WTC11 (cell line): ENCODE measurements at regions not wholly inside any gene's neighbourhood (a gene's known extent, or its start where the extent isn't known, plus 50 kb on each side); places are given as distances from the start of the nearest gene placed in this dataset.
"Not testable (repeated sequence)": the region's sequence is repeated elsewhere in the genome, so short reads cannot be mapped to it uniquely, and the experiment has no call there.

Experiments
- ATAC-seq: fragments of 200-7000 bp; cut with Tn5 transposase; 2 replicates; pipeline ENCODE4 v1.10.0; 2021; ENCODE audit warnings: mild to moderate bottlenecking, moderate library complexity
- CTCF ChIA-PET: fragments of 300-600 bp; sonication (Branson Sonifier 250); formaldehyde crosslinking; loops from one replicate; lab custom pipeline; 2021; ENCODE audit warnings: antibody characterized with exemption; lab: Charles Lee
- POLR2A ChIA-PET: fragments of 350-600 bp; sonication (Branson Sonifier 250); formaldehyde crosslinking; loops from one replicate; lab custom pipeline; 2021; ENCODE audit warnings: antibody characterized with exemption; lab: Charles Lee
- DNase-seq: peaks from one replicate; pipeline ENCODE4 v3.0.0; 2021; ENCODE audit warnings: low spot score
- H3K27ac Mint-ChIP-seq: 2 replicates; pipeline ENCODE4 v1.8.0; 2021; ENCODE audit warnings: mixed read lengths
- H3K27me3 Mint-ChIP-seq: 2 replicates; pipeline ENCODE4 v1.8.0; 2021; ENCODE audit warnings: low read depth, mild to moderate bottlenecking, moderate library complexity, mixed read lengths
- H3K36me3 Mint-ChIP-seq: 2 replicates; pipeline ENCODE4 v1.8.0; 2021; ENCODE audit warnings: mixed read lengths
- H3K4me1 Mint-ChIP-seq: 2 replicates; pipeline ENCODE4 v1.8.0; 2022; ENCODE audit warnings: mixed read lengths
- H3K4me3 Mint-ChIP-seq: 2 replicates; pipeline ENCODE4 v1.8.0; 2021; ENCODE audit warnings: mild to moderate bottlenecking, moderate library complexity, mixed read lengths
- H3K9me3 Mint-ChIP-seq: 2 replicates; pipeline ENCODE4 v1.8.0; 2021; ENCODE audit warnings: mixed read lengths
- ATF2 ChIP-seq: sonication (generic); formaldehyde crosslinking; IDR thresholded peaks from 2 replicates; pipeline ENCODE4 v1.8.1; 2022; ENCODE audit warnings: low read depth, missing genetic modification reagents, borderline replicate concordance
- CREM ChIP-seq: sonication (generic); formaldehyde crosslinking; IDR thresholded peaks from 2 replicates; pipeline ENCODE4 v1.8.1; 2022; ENCODE audit warnings: mild to moderate bottlenecking, missing genetic modification reagents, moderate library complexity
- ETV6 ChIP-seq: sonication (generic); formaldehyde crosslinking; IDR thresholded peaks from 2 replicates; pipeline ENCODE4 v1.8.1; 2022; ENCODE audit warnings: mild to moderate bottlenecking, missing genetic modification reagents
- KAT7 ChIP-seq: sonication (generic); formaldehyde crosslinking; IDR thresholded peaks from 2 replicates; pipeline ENCODE4 v1.8.1; 2023; ENCODE audit warnings: missing genetic modification reagents, mild to moderate bottlenecking, borderline replicate concordance
- MYBL2 ChIP-seq: sonication (generic); formaldehyde crosslinking; IDR thresholded peaks from 2 replicates; pipeline ENCODE4 v1.8.1; 2023; ENCODE audit warnings: mild to moderate bottlenecking, moderate library complexity, missing genetic modification reagents
- NFE2L1 ChIP-seq: sonication (generic); formaldehyde crosslinking; IDR thresholded peaks from 2 replicates; pipeline ENCODE4 v1.8.1; 2023; ENCODE audit warnings: missing genetic modification reagents
- NR1H2 ChIP-seq: sonication (generic); formaldehyde crosslinking; IDR thresholded peaks from 2 replicates; pipeline ENCODE4 v1.9.0; 2021; ENCODE audit warnings: mild to moderate bottlenecking, moderate library complexity, missing genetic modification reagents
- PREB ChIP-seq: sonication (generic); formaldehyde crosslinking; IDR thresholded peaks from 2 replicates; pipeline ENCODE4 v1.8.1; 2022; ENCODE audit warnings: mild to moderate bottlenecking, missing genetic modification reagents, moderate library complexity, borderline replicate concordance
- PRRX2 ChIP-seq: fragments of 250-450 bp; sonication (Bioruptor Pico); IDR thresholded peaks from 2 replicates; pipeline ENCODE4 v1.8.0; 2021; ENCODE audit warnings: mild to moderate bottlenecking
- SOX15 ChIP-seq: fragments of 250-450 bp; sonication (Bioruptor Pico); IDR thresholded peaks from 2 replicates; pipeline ENCODE4 v1.9.0; 2021; ENCODE audit warnings: mild to moderate bottlenecking
- SP1 ChIP-seq: sonication (generic); formaldehyde crosslinking; conservative IDR thresholded peaks from 2 replicates; pipeline ENCODE4 v1.8.1; 2022; ENCODE audit warnings: missing genetic modification reagents
- STAT6 ChIP-seq: sonication (generic); formaldehyde crosslinking; conservative IDR thresholded peaks from 2 replicates; pipeline ENCODE4 v1.8.1; 2023; ENCODE audit warnings: mild to moderate bottlenecking, low read depth, missing genetic modification reagents, moderate library complexity
- TEAD4 ChIP-seq: sonication (generic); formaldehyde crosslinking; IDR thresholded peaks from 2 replicates; pipeline ENCODE4 v1.8.0; 2022; ENCODE audit warnings: mild to moderate bottlenecking, missing genetic modification reagents
- USF2 ChIP-seq: sonication (generic); formaldehyde crosslinking; IDR thresholded peaks from 2 replicates; pipeline ENCODE4 v1.8.1; 2023; ENCODE audit warnings: mild to moderate bottlenecking, missing genetic modification reagents, moderate library complexity
- ZBTB43 ChIP-seq: sonication (generic); formaldehyde crosslinking; IDR thresholded peaks from 2 replicates; pipeline ENCODE4 v1.8.1; 2023; ENCODE audit warnings: mild to moderate bottlenecking, missing genetic modification reagents
- ZNF219 ChIP-seq: sonication (generic); formaldehyde crosslinking; IDR thresholded peaks from 2 replicates; pipeline ENCODE4 v1.8.0; 2023; ENCODE audit warnings: missing genetic modification reagents, mild to moderate bottlenecking, borderline replicate concordance
- ZNF232 ChIP-seq: sonication (generic); formaldehyde crosslinking; IDR thresholded peaks from 2 replicates; pipeline ENCODE4 v1.8.0; 2022; ENCODE audit warnings: mild to moderate bottlenecking, missing genetic modification reagents
- ZNF281 ChIP-seq: sonication (generic); formaldehyde crosslinking; IDR thresholded peaks from 2 replicates; pipeline ENCODE4 v1.8.0; 2023; ENCODE audit warnings: mild to moderate bottlenecking, missing genetic modification reagents
- ZNF396 ChIP-seq: fragments of 250-450 bp; sonication (Bioruptor Pico); IDR thresholded peaks from 2 replicates; pipeline ENCODE4 v1.8.0; 2021; ENCODE audit warnings: mild to moderate bottlenecking, moderate library complexity, borderline replicate concordance
- ZNF423 ChIP-seq: fragments of 250-450 bp; sonication (Bioruptor Pico); IDR thresholded peaks from 2 replicates; pipeline ENCODE4 v2.1.2; 2022; ENCODE audit warnings: mild to moderate bottlenecking, moderate library complexity
- ZNF425 ChIP-seq: fragments of 250-450 bp; sonication (Bioruptor Pico); conservative IDR thresholded peaks from 2 replicates; pipeline ENCODE4 v1.9.0; 2021; ENCODE audit warnings: mild to moderate bottlenecking

- H3K4me3 Mint-ChIP-seq, result no peak overlapping the region
- TF ChIP-seq PRRX2 (CRISPR knock-in tag), result no peak
- TF ChIP-seq ZNF219 (CRISPR knock-in tag), result no peak
- TF ChIP-seq TEAD4 (CRISPR knock-in tag), result no peak
- no peak for TF ChIP-seq USF2 (CRISPR knock-in tag)
- TF ChIP-seq CREM, result no peak
- TF ChIP-seq NFE2L1, result no peak
- TF ChIP-seq ZBTB43 (CRISPR knock-in tag), result no peak
- TF ChIP-seq ZNF281 (CRISPR knock-in tag), result no peak
- TF ChIP-seq ZNF423 (CRISPR knock-in tag), result no peak
- TF ChIP-seq, all 79 proteins: peak for 0
- ChIA-PET CTCF (interaction anchor here (0.6 to 1.2 kb wide), 2 partner anchors 276 to 344 kb away, joined by 4 to 5 read pairs; no protein-coding TSS in a partner anchor), POLR2A (no interaction called here)
- 0 out of 2 replicates have a peak overlapping the region, but pooled peaks have one; percentile 0 for H3K27ac Mint-ChIP-seq
- H3K27me3 Mint-ChIP-seq, result peaks cover 15% of the 10 kb centered on the region
- no peaks in the 10 kb centered on the region; the same call in 1 of the 2 replicates for H3K36me3 Mint-ChIP-seq
- DNase-seq (peak; percentile 43), ATAC-seq (peak; percentile 85)
- no peaks in the 10 kb centered on the region for H3K9me3 Mint-ChIP-seq
- peaks cover 23% of the 10 kb centered on the region for H3K4me1 Mint-ChIP-seq
Observed at GRCh38 chr12:113700943-113701342, 229.3 kb upstream of the LHX5 start.

- H3K9me3 Mint-ChIP-seq, H3K4me3 Mint-ChIP-seq, DNase-seq, POLR2A ChIA-PET, H3K36me3 Mint-ChIP-seq, CTCF ChIA-PET, H3K27ac Mint-ChIP-seq, ATAC-seq: not testable (repeated sequence)
- H3K27me3 Mint-ChIP-seq, result peaks cover 15% of the 10 kb centered on the region
- peaks cover 23% of the 10 kb centered on the region for H3K4me1 Mint-ChIP-seq
Observed at GRCh38 chr12:113699984-113700383, 228.3 kb upstream of the LHX5 start.

GRCh38 chr12:113698510-113698858 lies 226.8 kb upstream of the LHX5 start:
- Mint-ChIP-seq H3K4me3 (no peak overlapping the region), H3K27ac (no peak overlapping the region), H3K36me3 (no peaks in the 10 kb centered on the region; the same call in 1 of the 2 replicates), H3K4me1 (peaks cover 23% of the 10 kb centered on the region), H3K27me3 (peaks cover 13% of the 10 kb centered on the region), H3K9me3 (no peaks in the 10 kb centered on the region)
- ChIA-PET CTCF (interaction anchor here (0.6 to 1.9 kb wide), 4 partner anchors 58 to 306 kb away, joined by 3 to 12 read pairs (median 4); no protein-coding TSS in a partner anchor), POLR2A (no interaction called here)
- DNase-seq (no peak), ATAC-seq (no peak)
- TF ChIP-seq ZNF232 (no peak), KAT7 (CRISPR knock-in tag) (no peak), ATF2 (no peak), ETV6 (CRISPR knock-in tag) (no peak), TEAD4 (CRISPR knock-in tag) (no peak), NR1H2 (CRISPR knock-in tag) (no peak), STAT6 (no peak), ZNF396 (CRISPR knock-in tag) (no peak), SOX15 (CRISPR knock-in tag) (no peak), ZNF425 (CRISPR knock-in tag) (no peak), SP1 (CRISPR knock-in tag) (no peak), PREB (no peak), MYBL2 (no peak)
